GM23338 (cell line): ENCODE measurements at regions not wholly inside any gene's neighbourhood (a gene's known extent, or its start where the extent isn't known, plus 50 kb on each side); places are given as distances from the start of the nearest gene placed in this dataset.
"Not testable (repeated sequence)": the region's sequence is repeated elsewhere in the genome, so short reads cannot be mapped to it uniquely, and the experiment has no call there.

Source experiments
- ATAC-seq: fragments of 200-7000 bp; cut with Tn5 transposase; 3 replicates; pipeline ENCODE4 v1.9.1; 2020
- DNase-seq: peaks from one replicate; pipeline ENCODE4 v3.0.0-alpha.2; 2015; ENCODE audit warnings: low spot score
- H2AFZ ChIP-seq: fragments of 200-600 bp; sonication (generic); 2 replicates; pipeline ENCODE4 v1.8.0; 2016; ENCODE audit warnings: antibody characterized with exemption, mild to moderate bottlenecking, moderate library complexity
- H3F3A ChIP-seq: fragments of 200-600 bp; sonication (generic); replicated peaks from 2 replicates; pipeline ENCODE4 v1.8.0; 2017; ENCODE audit warnings: antibody characterized with exemption, mixed run types, low read depth
- H3K27ac ChIP-seq: fragments of 200-600 bp; sonication (generic); 2 replicates; pipeline ENCODE4 v1.6.1; 2016; ENCODE audit warnings: low read depth
- H3K27me3 ChIP-seq: fragments of 200-600 bp; sonication (generic); 2 replicates; pipeline ENCODE4 v1.8.0; 2016; ENCODE audit warnings: mild to moderate bottlenecking, mixed run types, moderate library complexity; ENCODE audit not compliant: insufficient read depth
- H3K36me3 ChIP-seq: fragments of 200-600 bp; sonication (generic); 2 replicates; pipeline ENCODE4 v1.8.0; 2016; ENCODE audit warnings: mild to moderate bottlenecking; ENCODE audit not compliant: insufficient read depth
- H3K4me1 ChIP-seq: fragments of 200-600 bp; sonication (generic); 2 replicates; pipeline ENCODE4 v1.8.0; 2016; ENCODE audit warnings: mild to moderate bottlenecking, moderate library complexity; ENCODE audit not compliant: insufficient read depth
- H3K4me2 ChIP-seq: fragments of 200-600 bp; sonication (generic); 2 replicates; pipeline ENCODE4 v1.7.1; 2017; ENCODE audit warnings: mixed run types
- H3K4me3 ChIP-seq: fragments of 200-600 bp; sonication (generic); 2 replicates; pipeline ENCODE4 v1.6.1; 2016; ENCODE audit warnings: mixed run types
- H3K79me2 ChIP-seq: fragments of 200-600 bp; sonication (generic); replicated peaks from 2 replicates; pipeline ENCODE4 v1.8.0; 2017; ENCODE audit warnings: mild to moderate bottlenecking; ENCODE audit not compliant: insufficient read depth
- H3K9me2 ChIP-seq: fragments of 200-600 bp; sonication (generic); 2 replicates; pipeline ENCODE4 v1.8.0; 2017; ENCODE audit not compliant: insufficient read depth
- H4K20me1 ChIP-seq: fragments of 200-600 bp; sonication (generic); replicated peaks from 2 replicates; pipeline ENCODE4 v1.8.0; 2017; ENCODE audit warnings: mild to moderate bottlenecking; ENCODE audit not compliant: insufficient read depth
- H3K27ac Mint-ChIP-seq: 2 replicates; pipeline ENCODE4 v1.8.0; 2020; ENCODE audit warnings: inconsistent platforms, mild to moderate bottlenecking, moderate library complexity, mixed read lengths
- H3K27me3 Mint-ChIP-seq: 3 replicates; pipeline ENCODE4 v1.8.0; 2022; ENCODE audit warnings: low read depth, mild to moderate bottlenecking, moderate library complexity, mixed read lengths, inconsistent platforms; ENCODE audit not compliant: insufficient read depth, poor library complexity
- H3K36me3 Mint-ChIP-seq: 3 replicates; pipeline ENCODE4 v1.8.0; 2021; ENCODE audit warnings: low read depth, mild to moderate bottlenecking, inconsistent platforms, moderate library complexity, mixed read lengths
- H3K4me1 Mint-ChIP-seq: 3 replicates; pipeline ENCODE4 v1.8.0; 2020; ENCODE audit warnings: mild to moderate bottlenecking, inconsistent platforms, mixed read lengths
- H3K4me3 Mint-ChIP-seq: 3 replicates; pipeline ENCODE4 v1.8.0; 2021; ENCODE audit warnings: moderate library complexity, mild to moderate bottlenecking, inconsistent platforms, mixed read lengths
- H3K9me3 Mint-ChIP-seq: 3 replicates; pipeline ENCODE4 v1.8.0; 2020; ENCODE audit warnings: moderate library complexity, mild to moderate bottlenecking, inconsistent platforms, mixed read lengths
- CREB1 ChIP-seq: fragments of 250-450 bp; sonication (Bioruptor Pico); IDR thresholded peaks from 2 replicates; pipeline ENCODE4 v1.5.0; 2020; ENCODE audit warnings: low read depth, mild to moderate bottlenecking, moderate library complexity
- CTCF ChIP-seq, 2 experiments: fragments of 200-600 bp in 1 of 2; sonication (generic) in 1 of 2; conservative IDR thresholded peaks; 2 replicates each; pipeline versions ENCODE4 v1.5.1 to v1.6.1; 2016 to 2017; ENCODE audit warnings: antibody characterized with exemption in 2 of 2, low read depth in 2 of 2, mild to moderate bottlenecking in 2 of 2, moderate library complexity in 1 of 2
- EZH2phosphoT487 ChIP-seq: fragments of 200-600 bp; sonication (generic); IDR thresholded peaks from one replicate; pipeline ENCODE4 v1.8.1; 2018; ENCODE audit warnings: antibody characterized with exemption; ENCODE audit not compliant: unreplicated experiment
- NANOG ChIP-seq: IDR thresholded peaks from 2 replicates; pipeline ENCODE4 v1.6.1; 2016; ENCODE audit warnings: antibody characterized with exemption, borderline replicate concordance
- POLR2AphosphoS5 ChIP-seq: IDR thresholded peaks from 2 replicates; pipeline ENCODE4 v1.6.1; 2016; ENCODE audit warnings: antibody characterized with exemption, low read depth
- REST ChIP-seq: IDR thresholded peaks from one replicate; pipeline ENCODE4 v1.6.1; 2018; ENCODE audit warnings: antibody characterized with exemption; ENCODE audit not compliant: unreplicated experiment
- STAT1 ChIP-seq: IDR thresholded peaks from one replicate; pipeline ENCODE4 v1.6.1; 2016; ENCODE audit warnings: antibody characterized with exemption; ENCODE audit not compliant: unreplicated experiment
- ZNF114 ChIP-seq: fragments of 250-450 bp; sonication (Bioruptor Pico); IDR thresholded peaks from 2 replicates; pipeline ENCODE4 v1.5.0; 2020; ENCODE audit warnings: mild to moderate bottlenecking, moderate library complexity

- TF ChIP-seq CTCF (conservative IDR thresholded peaks at IDR 0.05; ENCODE audit: low read depth in 2 of 2) (no peak), NANOG (no peak)
These were observed 1573.3 kb downstream of the SI start (continued) for GRCh38 chr3:163504974-163505373.

- H3K4me1 ChIP-seq, H3K4me1 Mint-ChIP-seq, H3K4me3 ChIP-seq, H3K27me3 ChIP-seq, H3K9me2 ChIP-seq, H3K36me3 ChIP-seq, H3F3A ChIP-seq, DNase-seq, H3K4me3 Mint-ChIP-seq, H4K20me1 ChIP-seq, ATAC-seq, H3K27ac Mint-ChIP-seq, H3K27ac ChIP-seq, H2AFZ ChIP-seq, H3K79me2 ChIP-seq, H3K27me3 Mint-ChIP-seq, H3K36me3 Mint-ChIP-seq, H3K4me2 ChIP-seq: not testable (repeated sequence)
- peaks cover 11% of the 10 kb centered on the region; the same call in 2 of the 3 replicates for H3K9me3 Mint-ChIP-seq
These were observed 1578.5 kb downstream of the SI start for GRCh38 chr3:163499736-163500219.

GRCh38 chr3:163498842-163499735, 1579.2 kb downstream of the SI start:
- H3K36me3 Mint-ChIP-seq, H4K20me1 ChIP-seq, H3K4me1 Mint-ChIP-seq, ATAC-seq, H3K9me2 ChIP-seq, DNase-seq, H3F3A ChIP-seq, H3K36me3 ChIP-seq, H3K27ac ChIP-seq, H3K27me3 ChIP-seq, H3K27me3 Mint-ChIP-seq, H3K4me1 ChIP-seq, H3K27ac Mint-ChIP-seq, H3K4me2 ChIP-seq, H2AFZ ChIP-seq, H3K79me2 ChIP-seq, H3K4me3 ChIP-seq, H3K4me3 Mint-ChIP-seq: not testable (repeated sequence)
- H3K9me3 Mint-ChIP-seq: peaks cover 11% of the 10 kb centered on the region; the same call in 2 of the 3 replicates

- no peak for DNase-seq
- no peaks in the 10 kb centered on the region for H3K36me3 ChIP-seq
- no peaks in the 10 kb centered on the region for H3K4me1 Mint-ChIP-seq
- H3K4me1 ChIP-seq: no peaks in the 10 kb centered on the region
- H2AFZ ChIP-seq: no peak overlapping the region
- no peaks in the 10 kb centered on the region for H3K27me3 Mint-ChIP-seq
- no peak overlapping the region for H3K27ac Mint-ChIP-seq
- no peaks in the 10 kb centered on the region for H3K27me3 ChIP-seq
- H3K9me2 ChIP-seq: no peaks in the 10 kb centered on the region
- ATAC-seq: no peak
- H3K27ac ChIP-seq: no peak overlapping the region
- no peaks in the 10 kb centered on the region for H3K79me2 ChIP-seq
- peaks cover 23% of the 10 kb centered on the region for H3K9me3 Mint-ChIP-seq
- no peak overlapping the region for H3K4me3 Mint-ChIP-seq
- H4K20me1 ChIP-seq: no peaks in the 10 kb centered on the region
- H3F3A ChIP-seq: no peaks in the 10 kb centered on the region
- no peak overlapping the region for H3K4me3 ChIP-seq
- no peak overlapping the region for H3K4me2 ChIP-seq
- H3K36me3 Mint-ChIP-seq: peaks cover 21% of the 10 kb centered on the region
- TF ChIP-seq NANOG: no peak
- TF ChIP-seq STAT1: no peak
- no peak for TF ChIP-seq POLR2AphosphoS5
- no peak for TF ChIP-seq REST
- TF ChIP-seq ZNF114 (CRISPR knock-in tag): no peak
- no peak for TF ChIP-seq EZH2phosphoT487
- TF ChIP-seq CREB1 (CRISPR knock-in tag): no peak
These were observed 1586.6 kb downstream of the SI start for GRCh38 chr3:163491714-163492113.
